GM12892 (cell line): ENCODE measurements at regions not wholly inside any gene's neighbourhood (a gene's known extent, or its start where the extent isn't known, plus 50 kb on each side); places are given as distances from the start of the nearest gene placed in this dataset.

ENCODE experiments used
- POLR2A ChIP-seq: IDR thresholded peaks from 2 replicates; pipeline ENCODE4 v1.6.1; 2011; ENCODE audit warnings: low read depth, low read length, control low read depth
- POLR2AphosphoS5 ChIP-seq: IDR thresholded peaks from 2 replicates; pipeline ENCODE4 v1.6.1; 2011; ENCODE audit warnings: low read depth, low read length, control low read depth
- TAF1 ChIP-seq: IDR thresholded peaks from 2 replicates; pipeline ENCODE4 v1.6.1; 2011; ENCODE audit warnings: low read depth, mild to moderate bottlenecking, control low read depth, low read length, borderline replicate concordance

DNA sequence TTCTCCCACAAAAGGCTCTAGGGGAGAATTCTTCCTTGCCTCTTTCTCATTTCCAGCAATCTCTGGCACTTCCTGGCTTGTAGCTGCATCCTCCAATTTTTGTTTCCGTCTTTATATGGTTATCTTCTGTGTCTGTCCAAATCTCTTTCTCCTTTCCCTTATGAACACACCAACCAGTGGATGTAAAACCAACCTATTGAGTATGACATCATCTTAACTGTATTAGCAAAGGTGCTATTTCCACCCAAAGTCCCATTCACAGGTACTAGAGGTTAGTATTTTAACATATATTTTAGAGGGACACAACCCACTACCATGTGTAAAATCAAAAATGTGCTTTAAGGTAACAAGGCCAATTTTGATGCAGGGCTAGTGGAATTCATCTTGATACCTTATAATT is 129.0 kb downstream of the RAP2A start:
- TF ChIP-seq POLR2AphosphoS5: no peak
- no peak for TF ChIP-seq TAF1
- no peak for TF ChIP-seq POLR2A
